ENCODE measurements at regions not wholly inside any gene's neighbourhood (a gene's known extent, or its start where the extent isn't known, plus 50 kb on each side); places are given as distances from the start of the nearest gene placed in this dataset.

DNA sequence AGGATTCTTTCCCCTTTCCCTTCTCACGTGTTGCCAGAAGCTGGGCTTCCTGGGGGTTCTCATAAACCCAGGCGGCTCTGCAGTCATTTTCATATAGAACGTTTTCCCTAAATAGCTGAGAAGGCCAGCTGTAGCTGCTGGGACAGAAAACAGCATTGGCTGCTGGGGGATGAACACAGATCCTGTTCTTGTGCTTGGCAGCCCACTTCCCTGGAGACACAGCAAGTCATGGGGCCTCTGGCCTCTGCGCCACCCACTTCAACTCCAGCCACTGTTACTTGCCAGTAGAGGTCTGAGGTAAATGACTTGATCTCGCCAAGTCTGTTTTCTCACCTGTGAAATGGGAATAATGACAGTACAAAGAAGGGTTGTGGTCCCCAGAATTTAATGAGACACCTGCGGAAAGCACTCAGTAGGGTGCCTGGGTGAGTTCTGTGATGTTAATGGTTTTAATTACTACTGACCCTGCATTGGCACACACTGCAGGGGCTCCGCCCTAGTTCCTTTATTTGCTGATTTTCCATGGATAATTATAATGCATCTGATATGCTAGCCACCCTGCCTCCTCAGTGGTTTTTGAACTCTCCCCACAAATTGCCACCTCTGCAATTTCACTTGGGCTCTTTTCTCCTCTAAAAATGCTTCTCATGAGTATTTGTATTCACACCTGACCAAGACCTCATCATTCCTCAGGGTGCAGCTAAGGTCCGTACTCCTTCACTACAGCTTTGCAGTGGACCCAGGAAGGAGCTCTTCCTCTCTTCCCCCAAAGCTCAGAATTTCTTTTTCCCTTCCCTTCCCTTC lies 274.7 kb downstream of the RPLP1 start:
- TF ChIP-seq, protein P1, sequence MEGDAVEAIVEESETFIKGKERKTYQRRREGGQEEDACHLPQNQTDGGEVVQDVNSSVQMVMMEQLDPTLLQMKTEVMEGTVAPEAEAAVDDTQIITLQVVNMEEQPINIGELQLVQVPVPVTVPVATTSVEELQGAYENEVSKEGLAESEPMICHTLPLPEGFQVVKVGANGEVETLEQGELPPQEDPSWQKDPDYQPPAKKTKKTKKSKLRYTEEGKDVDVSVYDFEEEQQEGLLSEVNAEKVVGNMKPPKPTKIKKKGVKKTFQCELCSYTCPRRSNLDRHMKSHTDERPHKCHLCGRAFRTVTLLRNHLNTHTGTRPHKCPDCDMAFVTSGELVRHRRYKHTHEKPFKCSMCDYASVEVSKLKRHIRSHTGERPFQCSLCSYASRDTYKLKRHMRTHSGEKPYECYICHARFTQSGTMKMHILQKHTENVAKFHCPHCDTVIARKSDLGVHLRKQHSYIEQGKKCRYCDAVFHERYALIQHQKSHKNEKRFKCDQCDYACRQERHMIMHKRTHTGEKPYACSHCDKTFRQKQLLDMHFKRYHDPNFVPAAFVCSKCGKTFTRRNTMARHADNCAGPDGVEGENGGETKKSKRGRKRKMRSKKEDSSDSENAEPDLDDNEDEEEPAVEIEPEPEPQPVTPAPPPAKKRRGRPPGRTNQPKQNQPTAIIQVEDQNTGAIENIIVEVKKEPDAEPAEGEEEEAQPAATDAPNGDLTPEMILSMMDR (IDR thresholded peaks at IDR 0.05): no peak
- no peak for TF ChIP-seq POLR2A (IDR thresholded peaks at IDR 0.05)
